K562 (cell line): ENCODE measurements at regions not wholly inside any gene's neighbourhood (a gene's known extent, or its start where the extent isn't known, plus 50 kb on each side); places are given as distances from the start of the nearest gene placed in this dataset.

ENCODE experiments used
- CHD7 ChIP-seq: fragments of 200-600 bp; sonication (generic); IDR thresholded peaks from one replicate; pipeline ENCODE4 v1.6.1; 2012; ENCODE audit warnings: mild to moderate bottlenecking, low read depth, low read length, inconsistent platforms
- FOS ChIP-seq: IDR thresholded peaks from 3 replicates; pipeline ENCODE4 v1.6.1; 2011; ENCODE audit not compliant: insufficient read length; ENCODE audit errors: extremely low read depth
- FOSL1 ChIP-seq: fragments of 200-800 bp; sonication (Bioruptor generic); conservative IDR thresholded peaks from 2 replicates; pipeline ENCODE4 v1.6.1; 2016; ENCODE audit warnings: missing genetic modification characterization, missing compliant biosample characterization
- GABPB1 ChIP-seq: sonication (generic); formaldehyde crosslinking; IDR thresholded peaks from 2 replicates; pipeline ENCODE4 v1.8.0; 2022; ENCODE audit warnings: mild to moderate bottlenecking, missing genetic modification reagents
- HDAC6 ChIP-seq: IDR thresholded peaks from 2 replicates; pipeline ENCODE4 v1.6.1; 2012; ENCODE audit warnings: low read depth, mild to moderate bottlenecking, control low read depth, inconsistent platforms, low read length, moderate library complexity
- HES1 ChIP-seq: fragments of 450-650 bp; IDR thresholded peaks from 2 replicates; pipeline ENCODE4 v1.6.1; 2016; ENCODE audit warnings: low read depth, mild to moderate bottlenecking, moderate library complexity
- JUN ChIP-seq, 2 experiments: sonication (generic) in 1 of 2; formaldehyde crosslinking in 1 of 2; IDR thresholded peaks; 2 replicates each; pipeline versions ENCODE4 v1.6.1 to v1.8.0; 2012 to 2022; ENCODE audit warnings: borderline replicate concordance in 2 of 2, mild to moderate bottlenecking in 2 of 2, improper control_type of control experiment in 1 of 2, low read depth in 1 of 2, low read length in 1 of 2, missing genetic modification reagents in 1 of 2
- NFE2L1 ChIP-seq: fragments of 450-650 bp; IDR thresholded peaks from 2 replicates; pipeline ENCODE4 v1.6.1; 2016; ENCODE audit warnings: missing genetic modification characterization, low read depth, mild to moderate bottlenecking, missing compliant biosample characterization, moderate library complexity, borderline replicate concordance
- PHTF2 ChIP-seq: fragments of 250-450 bp; sonication (Bioruptor Pico); IDR thresholded peaks from 2 replicates; pipeline ENCODE4 v1.5.0; 2021; ENCODE audit warnings: mild to moderate bottlenecking
- SRSF9 ChIP-seq: fragments of 200-400 bp; formaldehyde crosslinking; IDR thresholded peaks from 2 replicates; pipeline ENCODE4 v1.6.1; 2017; ENCODE audit warnings: low read depth, low read length, borderline replicate concordance
- STAT5B ChIP-seq: fragments of 250-450 bp; sonication (Bioruptor Pico); IDR thresholded peaks from 2 replicates; pipeline ENCODE4 v1.8.0; 2021; ENCODE audit warnings: mild to moderate bottlenecking, inconsistent platforms

- TF ChIP-seq CHD7 (no peak), FOSL1 (tag) (peak; percentile 87), PHTF2 (no peak), JUN (IDR thresholded peaks at IDR 0.05; ENCODE audit: borderline replicate concordance, low read depth, low read length) (peak; percentile 61), JUN (CRISPR knock-in tag; IDR thresholded peaks at IDR 0.05; ENCODE audit: borderline replicate concordance) (no peak), NFE2L1 (tag) (0 out of 2 replicates have a peak, but pooled peaks have one; percentile 10), GABPB1 (no peak), FOS (peak; percentile 8), SRSF9 (no peak), HDAC6 (no peak), HES1 (no peak), STAT5B (CRISPR knock-in tag) (no peak)
These were observed 146.2 kb upstream of the AGAP1 start (continued) for GRCh38 chr2:235347691-235348090.
